Fibroblast of the aortic adventitia (primary cell): ENCODE measurements at regions not wholly inside any gene's neighbourhood (a gene's known extent, or its start where the extent isn't known, plus 50 kb on each side); places are given as distances from the start of the nearest gene placed in this dataset.
"Not testable (repeated sequence)": the region's sequence is repeated elsewhere in the genome, so short reads cannot be mapped to it uniquely, and the experiment has no call there.

Source experiments
- DNase-seq: peaks from one replicate; pipeline ENCODE4 v3.0.0-alpha.2; 2010; ENCODE audit warnings: low read depth
- H3K4me3 ChIP-seq: 2 replicates; pipeline ENCODE4 v1.5.1; 2011; ENCODE audit warnings: low read depth, mild to moderate bottlenecking, control low read depth, low read length, moderate library complexity
- CTCF ChIP-seq: IDR thresholded peaks from 2 replicates; pipeline ENCODE4 v1.5.1; 2011; ENCODE audit warnings: mild to moderate bottlenecking, low read length, control low read depth, inconsistent platforms; ENCODE audit not compliant: insufficient read depth

DNA sequence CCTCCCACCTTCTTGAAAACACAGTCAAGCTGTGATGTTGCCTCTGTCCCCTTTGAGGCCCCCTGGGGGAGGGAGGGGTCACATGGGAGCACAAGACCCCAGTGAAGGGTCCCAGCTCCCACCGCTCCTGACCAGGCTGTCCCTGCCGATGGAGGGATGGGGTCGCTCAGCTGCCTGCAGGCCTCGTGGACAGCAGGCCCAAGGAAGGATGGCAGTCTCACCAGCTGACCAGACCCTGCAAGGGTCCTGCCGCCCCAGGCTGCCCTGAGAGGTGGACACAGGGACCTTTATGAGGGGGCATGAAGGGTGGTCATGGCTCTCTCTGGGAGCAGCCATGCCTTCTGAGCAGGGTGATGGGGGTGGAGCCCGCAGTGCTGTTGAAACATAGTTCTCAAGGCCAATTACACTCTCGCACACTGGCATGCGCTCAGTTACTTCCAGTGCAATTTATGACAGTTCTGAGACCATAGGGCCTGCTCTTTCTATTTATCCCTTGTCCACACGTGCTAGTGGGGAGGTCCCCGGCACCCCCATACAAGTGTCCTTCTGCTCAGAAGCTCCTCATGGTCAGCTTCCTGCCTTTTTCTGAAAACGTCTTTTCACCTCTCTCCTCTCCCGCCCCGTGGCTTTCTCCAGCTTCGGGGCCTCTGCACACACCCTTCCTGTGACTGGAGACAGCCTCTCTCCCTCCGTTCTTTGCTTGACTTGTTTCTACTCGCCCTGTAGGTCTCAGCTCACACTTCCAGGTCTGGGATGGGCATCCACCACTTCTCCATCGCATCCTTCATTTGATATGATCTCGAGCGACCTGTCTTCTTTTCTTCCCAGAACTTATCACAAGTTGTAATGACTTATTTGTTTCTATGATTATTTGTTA lies 313.1 kb downstream of the ADGRD1 start:
- H3K4me3 ChIP-seq: no peak overlapping the region
- DNase-seq: no peak
- no peak for TF ChIP-seq CTCF

DNA sequence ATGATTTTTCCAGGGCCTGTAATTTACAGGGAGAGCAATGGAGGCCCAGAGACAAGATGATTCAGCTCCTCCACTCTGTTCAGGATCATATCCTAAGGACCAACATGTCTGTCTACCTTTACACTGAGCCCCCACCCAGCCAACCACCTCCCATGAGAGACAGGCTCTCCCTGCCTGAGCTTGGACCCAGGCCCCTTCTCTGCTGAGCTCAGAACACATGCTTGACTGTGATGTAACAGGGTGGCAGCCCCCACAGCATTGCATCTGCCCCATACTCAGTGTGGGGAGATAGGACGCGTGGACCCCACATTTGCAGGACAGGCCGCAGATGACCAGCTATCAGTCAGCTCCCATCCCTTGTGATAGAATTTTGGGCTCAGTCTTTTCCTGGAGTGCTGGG lies 313.9 kb downstream of the ADGRD1 start:
- TF ChIP-seq CTCF: no peak
- no peak overlapping the region for H3K4me3 ChIP-seq
- DNase-seq: no peak

- not testable (repeated sequence) for H3K4me3 ChIP-seq, DNase-seq
Measured at GRCh38 chr12:131268123-131268522, 314.4 kb downstream of the ADGRD1 start.

GRCh38 chr12:131268571-131268970 lies 314.9 kb downstream of the ADGRD1 start:
- not testable (repeated sequence) for DNase-seq, H3K4me3 ChIP-seq

GRCh38 chr12:131269551-131269950 lies 315.8 kb downstream of the ADGRD1 start:
- DNase-seq: no peak
- no peak overlapping the region for H3K4me3 ChIP-seq
- TF ChIP-seq CTCF: no peak

GRCh38 chr12:131269977-131270376 lies 316.3 kb downstream of the ADGRD1 start:
- H3K4me3 ChIP-seq, DNase-seq: not testable (repeated sequence)

DNA sequence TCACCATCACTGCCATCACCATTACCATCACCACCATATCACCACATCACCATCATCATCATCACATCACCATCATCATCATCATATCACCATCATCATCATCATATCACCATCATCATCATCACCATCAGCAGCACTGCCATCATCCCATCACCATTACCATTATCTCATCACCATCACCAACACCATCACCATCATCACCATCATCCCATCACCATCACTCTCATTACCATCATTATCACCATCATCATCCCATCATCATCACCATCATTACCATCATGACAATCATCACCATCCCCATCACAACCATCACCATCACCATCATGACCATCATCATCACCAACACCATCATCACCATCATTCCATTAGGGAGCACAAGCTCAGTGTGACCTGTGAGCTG lies 318.0 kb downstream of the ADGRD1 start:
- TF ChIP-seq CTCF: no peak
- no peak for DNase-seq
- H3K4me3 ChIP-seq: no peak overlapping the region

DNA sequence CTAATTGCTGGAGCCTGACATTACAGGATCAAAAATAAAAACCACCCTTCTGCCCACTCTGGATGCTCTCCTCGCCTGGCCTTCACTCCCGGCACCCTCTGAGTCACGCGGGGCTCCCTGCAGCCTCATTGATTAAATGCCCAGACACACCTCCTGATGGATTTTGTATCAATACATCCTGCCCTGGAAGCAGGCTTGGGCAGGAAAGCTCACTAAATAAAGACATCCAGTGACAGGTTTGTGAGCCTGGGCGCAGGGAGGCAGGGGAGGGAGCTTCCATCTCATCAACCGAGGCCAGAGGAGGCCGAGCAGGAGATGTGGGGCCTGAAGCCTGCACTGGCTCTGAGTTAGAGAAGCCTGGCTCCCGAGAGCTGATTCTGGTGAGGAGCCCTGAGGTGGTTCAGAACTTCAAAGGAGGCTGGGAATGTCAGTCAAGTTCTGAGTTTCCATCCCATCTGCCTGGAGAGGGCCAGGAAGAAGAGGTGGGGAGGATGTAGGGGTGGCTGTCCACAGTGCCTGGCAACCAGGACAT lies 318.6 kb downstream of the ADGRD1 start:
- DNase-seq, H3K4me3 ChIP-seq: not testable (repeated sequence)

DNA sequence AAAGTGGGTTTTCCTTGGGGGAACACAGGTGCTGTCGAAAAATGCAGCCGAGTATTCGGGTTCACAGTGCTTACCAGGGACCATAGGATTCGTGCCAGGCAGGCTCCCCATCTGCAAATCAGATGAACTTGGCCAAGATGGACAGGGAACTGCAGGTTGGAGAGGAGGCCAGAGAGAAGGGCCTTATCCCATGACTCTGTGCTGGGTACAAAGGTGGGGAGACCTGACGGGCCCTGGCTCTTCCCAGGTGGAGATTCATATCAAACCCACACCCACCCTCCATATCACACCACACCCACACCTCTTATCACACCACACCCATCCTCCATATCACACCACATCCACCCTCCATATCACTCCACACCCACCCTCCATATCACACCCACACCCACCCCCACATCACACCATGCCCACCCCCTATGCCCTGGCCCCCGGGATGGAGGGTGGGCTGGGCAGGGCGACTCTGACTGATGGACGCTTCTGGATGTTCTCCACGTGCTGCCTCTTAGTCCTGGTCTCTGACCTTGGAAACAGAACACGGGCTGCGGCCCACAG lies 319.7 kb downstream of the ADGRD1 start:
- TF ChIP-seq CTCF: no peak
- no peak for DNase-seq
- H3K4me3 ChIP-seq: no peak overlapping the region
